ENCODE measurements at regions not wholly inside any gene's neighbourhood (a gene's known extent, or its start where the extent isn't known, plus 50 kb on each side); places are given as distances from the start of the nearest gene placed in this dataset.

DNA sequence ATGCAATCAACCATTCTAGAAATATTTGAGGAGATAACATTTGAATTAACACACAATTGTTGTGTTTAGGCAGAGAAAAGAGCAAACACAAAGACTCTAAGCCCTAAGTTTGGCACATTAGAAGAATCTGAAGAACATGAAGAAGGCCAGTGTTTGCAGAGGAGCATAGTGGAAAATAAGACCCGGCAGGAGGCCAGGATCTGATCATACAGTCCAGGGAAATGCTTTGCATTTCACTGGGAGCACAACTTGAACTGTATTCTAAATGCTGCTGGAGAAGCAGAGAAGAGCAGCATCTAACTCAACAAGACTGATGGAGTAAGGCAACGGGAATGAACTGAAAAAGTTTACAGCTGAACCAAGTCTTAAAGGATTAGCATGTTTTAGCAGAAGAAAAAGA, 463.4 kb downstream of the ZNF608 start:
- Histone ChIP-seq H4K20me1 (replicated peaks; ENCODE audit: control insufficient read depth, insufficient read depth, low read length) (no peaks in the 10 kb centered on the region), H3K9me3 (replicated peaks; ENCODE audit: control insufficient read depth, insufficient read depth, low read depth, low read length) (no peaks in the 10 kb centered on the region), H3K4me1 (replicated peaks in 1 of 2; ENCODE audit: control insufficient read depth in 2 of 2, insufficient read depth in 2 of 2, low read length in 2 of 2) (no peaks in the 10 kb centered on the region), H3K27ac (ENCODE audit: extremely low read depth, low read depth, low read length) (no peak overlapping the region), H3K4me2 (ENCODE audit: insufficient read depth, low read length) (no peak overlapping the region), H3K27me3 (ENCODE audit: control insufficient read depth in 2 of 2, insufficient read depth in 2 of 2, low read length in 2 of 2) (no peaks in the 10 kb centered on the region), H3K36me3 (ENCODE audit: control insufficient read depth, insufficient read depth, low read length) (no peaks in the 10 kb centered on the region), H3K9ac (ENCODE audit: insufficient read depth in 1 of 2, low read depth in 2 of 2, low read length in 2 of 2) (no peak overlapping the region), H2AFZ (ENCODE audit: low read depth, low read length) (no peak overlapping the region), H3K4me3 (no peak overlapping the region), H3K9me1 (ENCODE audit: control insufficient read depth, insufficient read depth, low read length) (no peaks in the 10 kb centered on the region), H3K79me2 (ENCODE audit: control insufficient read depth, insufficient read depth, low read length) (no peaks in the 10 kb centered on the region)
- no TSS peak for BruUV-seq (replicated peaks)
- ATAC-seq (no peak), FAIRE-seq (no peak), DNase-seq (ENCODE audit: extremely low read depth in 1 of 4, low spot score in 3 of 4) (no peak)
- in situ Hi-C loops (cut with MboI) = no loop called here
- POLR2A ChIA-PET = no interaction called here
- no peak for TF ChIP-seq CCAR2 (IDR thresholded peaks at IDR 0.05; ENCODE audit: low read depth, low read length)
- WGBS (ENCODE audit: insufficient coverage, low coverage, missing lambda C conversion rate) = 0% methylated on average over 2 of the region's 2 CpGs
- intact Hi-C loops (cut with micrococcal nuclease) = no loop called here
- CTCF ChIA-PET (ENCODE audit: low intra/inter-chr PET ratio) = no interaction called here

DNA sequence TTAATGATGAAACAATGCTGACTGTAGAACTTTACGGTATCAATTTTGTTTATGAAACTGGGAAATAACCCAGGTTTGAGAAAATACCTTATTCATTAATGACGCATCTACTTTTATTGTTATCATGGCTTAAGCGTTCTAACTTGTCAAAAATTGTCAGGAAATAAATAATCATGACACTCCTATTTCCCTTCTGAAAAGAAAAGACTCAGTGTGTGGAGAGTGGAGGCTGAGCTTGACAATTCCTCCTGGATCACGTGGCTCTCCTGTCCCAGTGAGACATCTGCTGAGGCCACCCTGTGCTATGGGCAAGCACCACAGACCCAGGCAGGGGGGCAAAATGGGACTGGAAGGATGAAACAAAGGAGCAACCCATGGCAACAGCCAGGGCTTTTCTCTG, 466.4 kb downstream of the ZNF608 start:
- FAIRE-seq (no peak), ATAC-seq (no peak), DNase-seq (ENCODE audit: extremely low read depth in 1 of 4, low spot score in 3 of 4) (no peak)
- BruUV-seq (replicated peaks) = no TSS peak
- H3K4me2 ChIP-seq (ENCODE audit: insufficient read depth, low read length) = no peak overlapping the region
- TF ChIP-seq SUPT5H (IDR thresholded peaks at IDR 0.05) (no peak), TRIM28 (IDR thresholded peaks at IDR 0.05) (no peak), BMI1 (IDR thresholded peaks at IDR 0.05; ENCODE audit: low read length) (no peak), LEF1 (IDR thresholded peaks at IDR 0.05) (no peak)
- TF ChIP-seq, protein P1, sequence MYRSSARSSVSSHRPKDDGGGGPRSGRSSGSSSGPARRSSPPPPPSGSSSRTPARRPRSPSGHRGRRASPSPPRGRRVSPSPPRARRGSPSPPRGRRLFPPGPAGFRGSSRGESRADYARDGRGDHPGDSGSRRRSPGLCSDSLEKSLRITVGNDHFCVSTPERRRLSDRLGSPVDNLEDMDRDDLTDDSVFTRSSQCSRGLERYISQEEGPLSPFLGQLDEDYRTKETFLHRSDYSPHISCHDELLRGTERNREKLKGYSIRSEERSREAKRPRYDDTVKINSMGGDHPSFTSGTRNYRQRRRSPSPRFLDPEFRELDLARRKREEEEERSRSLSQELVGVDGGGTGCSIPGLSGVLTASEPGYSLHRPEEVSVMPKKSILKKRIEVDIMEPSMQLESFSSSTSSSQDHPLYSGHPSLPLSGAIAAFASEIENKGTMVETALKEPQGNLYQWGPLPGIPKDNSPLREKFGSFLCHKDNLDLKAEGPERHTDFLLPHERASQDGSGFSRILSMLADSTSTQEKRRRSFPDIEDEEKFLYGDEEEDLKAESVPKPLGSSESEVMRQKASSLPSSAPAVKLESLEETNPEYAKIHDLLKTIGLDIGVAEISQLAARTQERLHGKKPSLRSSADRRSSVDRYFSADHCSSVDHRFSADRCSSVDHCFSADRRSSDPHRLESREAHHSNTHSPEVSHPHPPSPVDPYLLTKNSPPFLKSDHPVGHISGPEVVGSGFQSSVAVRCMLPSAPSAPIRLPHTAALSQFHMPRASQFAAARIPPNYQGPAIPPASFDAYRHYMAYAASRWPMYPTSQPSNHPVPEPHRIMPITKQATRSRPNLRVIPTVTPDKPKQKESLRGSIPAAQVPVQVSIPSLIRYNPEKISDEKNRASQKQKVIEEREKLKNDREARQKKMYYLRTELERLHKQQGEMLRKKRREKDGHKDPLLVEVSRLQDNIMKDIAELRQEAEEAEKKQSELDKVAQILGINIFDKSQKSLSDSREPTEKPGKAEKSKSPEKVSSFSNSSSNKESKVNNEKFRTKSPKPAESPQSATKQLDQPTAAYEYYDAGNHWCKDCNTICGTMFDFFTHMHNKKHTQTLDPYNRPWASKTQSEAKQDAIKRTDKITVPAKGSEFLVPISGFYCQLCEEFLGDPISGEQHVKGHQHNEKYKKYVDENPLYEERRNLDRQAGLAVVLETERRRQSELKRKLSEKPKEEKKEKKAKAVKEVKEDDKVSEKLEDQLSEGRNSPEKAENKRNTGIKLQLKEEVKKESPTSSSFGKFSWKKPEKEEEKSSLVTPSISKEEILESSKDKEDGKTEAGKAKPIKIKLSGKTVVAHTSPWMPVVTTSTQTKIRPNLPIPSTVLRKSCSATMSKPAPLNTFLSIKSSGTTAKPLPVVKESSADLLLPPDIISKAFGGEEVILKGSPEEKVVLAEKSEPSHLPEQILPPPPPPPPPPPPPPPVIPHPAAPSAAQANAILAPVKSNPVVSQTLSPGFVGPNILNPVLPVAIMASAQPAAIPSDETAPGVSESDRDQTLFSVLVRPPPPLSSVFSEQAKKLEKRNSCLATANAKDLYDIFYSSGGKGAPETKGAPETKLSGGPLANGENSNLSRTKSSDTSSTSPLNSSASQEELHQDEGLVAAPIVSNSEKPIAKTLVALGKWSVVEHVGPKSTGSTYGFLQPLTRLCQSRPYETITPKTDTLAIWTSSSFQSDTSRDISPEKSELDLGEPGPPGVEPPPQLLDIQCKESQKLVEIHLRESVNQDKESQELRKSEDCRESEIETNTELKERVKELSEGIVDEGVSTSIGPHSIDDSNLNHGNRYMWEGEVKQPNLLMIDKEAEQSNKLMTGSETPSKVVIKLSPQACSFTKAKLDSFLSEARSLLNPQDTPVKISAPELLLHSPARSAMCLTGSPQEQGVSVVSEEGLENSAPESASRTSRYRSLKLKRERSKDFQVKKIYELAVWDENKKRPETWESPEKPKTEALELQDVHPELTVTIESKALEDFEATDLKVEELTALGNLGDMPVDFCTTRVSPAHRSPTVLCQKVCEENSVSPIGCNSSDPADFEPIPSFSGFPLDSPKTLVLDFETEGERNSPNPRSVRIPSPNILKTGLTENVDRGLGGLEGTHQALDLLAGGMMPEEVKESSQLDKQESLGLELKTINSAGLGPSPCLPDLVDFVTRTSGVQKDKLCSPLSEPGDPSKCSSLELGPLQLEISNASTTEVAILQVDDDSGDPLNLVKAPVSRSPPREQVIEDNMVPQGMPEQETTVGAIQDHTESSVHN (IDR thresholded peaks at IDR 0.05; ENCODE audit: borderline replicate concordance in 1 of 2, low read depth in 1 of 2) = no peak
- intact Hi-C loops (cut with micrococcal nuclease) (no loop called here), in situ Hi-C loops (cut with MboI) (no loop called here)
- H4K20me1 ChIP-seq (replicated peaks; ENCODE audit: control insufficient read depth, insufficient read depth, low read length) = no peaks in the 10 kb centered on the region
- no peaks in the 10 kb centered on the region for H3K27me3 ChIP-seq (ENCODE audit: control insufficient read depth in 2 of 2, insufficient read depth in 2 of 2, low read length in 2 of 2)
- H3K9me3 ChIP-seq (replicated peaks; ENCODE audit: control insufficient read depth, insufficient read depth, low read depth, low read length) = no peaks in the 10 kb centered on the region
- no peaks in the 10 kb centered on the region for H3K4me1 ChIP-seq (replicated peaks in 1 of 2; ENCODE audit: control insufficient read depth in 2 of 2, insufficient read depth in 2 of 2, low read length in 2 of 2)
- no peak overlapping the region for H3K4me3 ChIP-seq
- H3K36me3 ChIP-seq (ENCODE audit: control insufficient read depth, insufficient read depth, low read length) = no peaks in the 10 kb centered on the region
- H3K9ac ChIP-seq (ENCODE audit: insufficient read depth in 1 of 2, low read depth in 2 of 2, low read length in 2 of 2) = no peak overlapping the region
- POLR2A ChIA-PET = interaction anchor here (0.6 kb wide), 1 partner anchor 19 kb away, joined by 3 read pairs; no protein-coding TSS in a partner anchor
- 3% methylated on average over 4 of the region's 4 CpGs for WGBS (ENCODE audit: insufficient coverage, low coverage, missing lambda C conversion rate)
- H2AFZ ChIP-seq (ENCODE audit: low read depth, low read length) = no peak overlapping the region
- no peak overlapping the region for H3K27ac ChIP-seq (ENCODE audit: extremely low read depth, low read depth, low read length)
- H3K9me1 ChIP-seq (ENCODE audit: control insufficient read depth, insufficient read depth, low read length) = no peaks in the 10 kb centered on the region
- CTCF ChIA-PET (ENCODE audit: low intra/inter-chr PET ratio) = no interaction called here
- H3K79me2 ChIP-seq (ENCODE audit: control insufficient read depth, insufficient read depth, low read length) = no peaks in the 10 kb centered on the region

Measured in K562 (cell line).